Neuronal stem cell (in vitro differentiated cells): ENCODE measurements at regions not wholly inside any gene's neighbourhood (a gene's known extent, or its start where the extent isn't known, plus 50 kb on each side); places are given as distances from the start of the nearest gene placed in this dataset.
"Not testable (repeated sequence)": the region's sequence is repeated elsewhere in the genome, so short reads cannot be mapped to it uniquely, and the experiment has no call there.

ENCODE experiments used
- DNase-seq: peaks from one replicate; pipeline ENCODE4 v3.0.0-alpha.2; 2013; ENCODE audit warnings: low spot score
- H2AFZ ChIP-seq: one replicate; pipeline ENCODE4 v1.6.1; 2013; ENCODE audit warnings: mild to moderate bottlenecking, low read length, inconsistent platforms
- H2AK5ac ChIP-seq: 2 replicates; pipeline ENCODE4 v1.6.1; 2013; ENCODE audit warnings: low read depth, mild to moderate bottlenecking, inconsistent platforms, low read length, moderate library complexity, mixed read lengths
- H2BK120ac ChIP-seq: 2 replicates; pipeline ENCODE4 v1.6.1; 2013; ENCODE audit warnings: low read depth, mild to moderate bottlenecking, inconsistent platforms, low read length, moderate library complexity, mixed read lengths
- H2BK12ac ChIP-seq: one replicate; pipeline ENCODE4 v1.6.1; 2013; ENCODE audit warnings: low read length, inconsistent platforms
- H2BK15ac ChIP-seq: 2 replicates; pipeline ENCODE4 v1.6.1; 2013; ENCODE audit warnings: mild to moderate bottlenecking, low read length, inconsistent platforms, mixed read lengths
- H2BK5ac ChIP-seq: one replicate; pipeline ENCODE4 v1.6.1; 2013; ENCODE audit warnings: inconsistent platforms, mild to moderate bottlenecking, low read length, moderate library complexity
- H3K14ac ChIP-seq: one replicate; pipeline ENCODE4 v1.6.1; 2013; ENCODE audit warnings: low read length, inconsistent platforms
- H3K18ac ChIP-seq: 2 replicates; pipeline ENCODE4 v1.6.1; 2013; ENCODE audit warnings: low read length, inconsistent platforms
- H3K23ac ChIP-seq: 2 replicates; pipeline ENCODE4 v1.6.1; 2013; ENCODE audit warnings: low read depth, mild to moderate bottlenecking, mixed read lengths, low read length, inconsistent platforms; ENCODE audit not compliant: poor library complexity
- H3K27ac ChIP-seq: replicated peaks from 3 replicates; pipeline ENCODE4 v1.5.1; 2013; ENCODE audit warnings: low read length, inconsistent platforms
- H3K27me3 ChIP-seq, 3 experiments: 2 replicates each; pipeline ENCODE4 v1.6.1; 2013; ENCODE audit warnings: low read length in 3 of 3, mild to moderate bottlenecking in 2 of 3, inconsistent platforms in 1 of 3, low read depth in 1 of 3, mixed read lengths in 1 of 3, moderate library complexity in 1 of 3; ENCODE audit not compliant: control insufficient read depth in 3 of 3, insufficient read depth in 3 of 3
- H3K36me3 ChIP-seq, 2 donors: replicated peaks in 1 of 2; 2 replicates each; pipeline ENCODE4 v1.6.1; 2013; ENCODE audit warnings: low read length in 2 of 2; ENCODE audit not compliant: control insufficient read depth in 2 of 2, insufficient read depth in 2 of 2
- H3K4ac ChIP-seq: 2 replicates; pipeline ENCODE4 v1.6.1; 2013; ENCODE audit warnings: inconsistent platforms, mild to moderate bottlenecking, low read length, moderate library complexity
- H3K4me1 ChIP-seq, 2 donors: 1 replicate in 1 of 2; 2 replicates in 1 of 2; pipeline ENCODE4 v1.6.1; 2013; ENCODE audit warnings: low read length in 2 of 2, low read depth in 1 of 2; ENCODE audit not compliant: control insufficient read depth in 2 of 2, insufficient read depth in 1 of 2
- H3K4me2 ChIP-seq: one replicate; pipeline ENCODE4 v1.6.1; 2013; ENCODE audit warnings: mild to moderate bottlenecking, low read length, inconsistent platforms; ENCODE audit not compliant: insufficient read depth, poor library complexity, severe bottlenecking
- H3K4me3 ChIP-seq, 2 donors: 2 replicates each; pipeline ENCODE4 v1.5.1; 2013; ENCODE audit warnings: low read length in 2 of 2, mild to moderate bottlenecking in 2 of 2, inconsistent platforms in 1 of 2, moderate library complexity in 1 of 2
- H3K79me1 ChIP-seq: one replicate; pipeline ENCODE4 v1.6.1; 2013; ENCODE audit warnings: low read depth, mild to moderate bottlenecking, inconsistent platforms, low read length, moderate library complexity
- H3K9ac ChIP-seq: one replicate; pipeline ENCODE4 v1.6.1; 2013; ENCODE audit warnings: mild to moderate bottlenecking, low read depth, low read length, inconsistent platforms; ENCODE audit not compliant: poor library complexity
- H3K9me3 ChIP-seq, 2 donors: replicated peaks in 1 of 2; 2 replicates each; pipeline versions ENCODE3 to v1.6.1; 2013; ENCODE audit warnings: low read length in 2 of 2, mild to moderate bottlenecking in 2 of 2, inconsistent platforms in 1 of 2, low read depth in 1 of 2, mixed read lengths in 1 of 2, moderate library complexity in 1 of 2; ENCODE audit not compliant: control insufficient read depth in 2 of 2, insufficient read depth in 1 of 2
- H4K8ac ChIP-seq: one replicate; pipeline ENCODE4 v1.6.1; 2013; ENCODE audit warnings: low read depth, mild to moderate bottlenecking, inconsistent platforms, low read length, moderate library complexity
- H4K91ac ChIP-seq: one replicate; pipeline ENCODE4 v1.6.1; 2013; ENCODE audit warnings: low read length, low read depth, mild to moderate bottlenecking, inconsistent platforms; ENCODE audit not compliant: poor library complexity
- WGBS, 2 donors: extraction: QIAGEN DNeasy Blood & Tissue Kit; methylation state at CpG; one replicate each; pipeline ENCODE4 v1.1.7; 2013; ENCODE audit warnings: missing lambda C conversion rate in 2 of 2, mixed read lengths in 1 of 2; ENCODE audit not compliant: insufficient read length in 2 of 2, insufficient replicate concordance in 1 of 2; ENCODE audit errors: extremely low coverage in 2 of 2; 5-methylcytosine and 5-hydroxymethylcytosine counted together

GRCh38 chr7:114269714-114270113 is 144.9 kb upstream of the FOXP2 start:
- Histone ChIP-seq H3K4me2 (no peak overlapping the region), H3K36me3 (no peaks in the 10 kb centered on the region), H2BK120ac (no peak overlapping the region), H3K27me3 (no peaks in the 10 kb centered on the region), H4K8ac (no peak overlapping the region), H2AK5ac (no peak overlapping the region), H4K91ac (no peak overlapping the region), H3K4me3 (no peak overlapping the region), H2BK15ac (no peak overlapping the region), H3K14ac (no peak overlapping the region), H3K4ac (no peak overlapping the region), H3K23ac (no peak overlapping the region), H3K79me1 (no peaks in the 10 kb centered on the region), H3K9me3 (peaks cover 0 to 15% of the 10 kb centered on the region in 2 donors), H3K4me1 (no peaks in the 10 kb centered on the region), H2BK12ac (no peak overlapping the region), H3K9ac (no peak overlapping the region), H2BK5ac (no peak overlapping the region), H3K18ac (no peak overlapping the region), H3K27ac (no peak overlapping the region), H2AFZ (no peak overlapping the region)
- DNase-seq = no peak
- no CpG with 5 or more reads among the region's 1 CpG for WGBS, 2 donors

GRCh38 chr7:114267550-114267949 is 147.1 kb upstream of the FOXP2 start:
- WGBS, 2 donors = no CpG with 5 or more reads among the region's 3 CpGs
- H3K23ac ChIP-seq = not testable (repeated sequence)

GRCh38 chr7:114264023-114264422 is 150.6 kb upstream of the FOXP2 start:
- H2AK5ac ChIP-seq = no peak overlapping the region
- no peaks in the 10 kb centered on the region for H3K36me3 ChIP-seq
- H3K14ac ChIP-seq = no peak overlapping the region
- no peak overlapping the region for H3K27ac ChIP-seq
- H3K23ac ChIP-seq = no peak overlapping the region
- no peak overlapping the region for H2BK5ac ChIP-seq
- WGBS, 2 donors = no CpG with 5 or more reads among the region's 2 CpGs
- H2BK120ac ChIP-seq = no peak overlapping the region
- H3K4me2 ChIP-seq = no peak overlapping the region
- no peak overlapping the region for H2BK15ac ChIP-seq
- no peak overlapping the region for H3K4me3 ChIP-seq
- H3K18ac ChIP-seq = no peak overlapping the region
- no peak for DNase-seq
- H4K91ac ChIP-seq = no peak overlapping the region
- no peak overlapping the region for H3K9ac ChIP-seq
- H3K4me1 ChIP-seq = no peaks in the 10 kb centered on the region
- no peak overlapping the region for H2BK12ac ChIP-seq
- no peak overlapping the region for H2AFZ ChIP-seq
- H3K27me3 ChIP-seq = no peaks in the 10 kb centered on the region
- H3K9me3 ChIP-seq = peaks cover 0 to 5% of the 10 kb centered on the region in 2 donors
- H3K79me1 ChIP-seq = no peaks in the 10 kb centered on the region
- H3K4ac ChIP-seq = no peak overlapping the region
- no peak overlapping the region for H4K8ac ChIP-seq

More at GRCh38 chr7:114267550-114267949, 147.1 kb upstream of the FOXP2 start:
- H2BK120ac ChIP-seq, H2BK5ac ChIP-seq, H3K18ac ChIP-seq, H3K9ac ChIP-seq, H3K4me2 ChIP-seq, H3K36me3 ChIP-seq, H3K27me3 ChIP-seq, H2AK5ac ChIP-seq, H3K4me3 ChIP-seq, H2BK12ac ChIP-seq, H3K14ac ChIP-seq, H4K91ac ChIP-seq, H4K8ac ChIP-seq, H2BK15ac ChIP-seq, DNase-seq, H3K79me1 ChIP-seq, H3K4me1 ChIP-seq, H3K27ac ChIP-seq, H3K4ac ChIP-seq, H2AFZ ChIP-seq: not testable (repeated sequence)
- peaks cover 0 to 11% of the 10 kb centered on the region in 2 donors for H3K9me3 ChIP-seq

- H2BK5ac ChIP-seq = no peak overlapping the region
- H4K8ac ChIP-seq = no peak overlapping the region
- H3K4me2 ChIP-seq = no peak overlapping the region
- no peak overlapping the region for H4K91ac ChIP-seq
- peaks cover 0 to 5% of the 10 kb centered on the region in 2 donors for H3K9me3 ChIP-seq
- H3K27me3 ChIP-seq = no peaks in the 10 kb centered on the region
- H3K4me1 ChIP-seq = no peaks in the 10 kb centered on the region
- H3K9ac ChIP-seq = no peak overlapping the region
- no peak overlapping the region for H2BK120ac ChIP-seq
- H3K18ac ChIP-seq = no peak overlapping the region
- H3K4me3 ChIP-seq = no peak overlapping the region
- H2BK12ac ChIP-seq = no peak overlapping the region
- H3K14ac ChIP-seq = no peak overlapping the region
- no peaks in the 10 kb centered on the region for H3K36me3 ChIP-seq
- no peak overlapping the region for H3K23ac ChIP-seq
- no peak overlapping the region for H2BK15ac ChIP-seq
- no peak overlapping the region for H2AK5ac ChIP-seq
- DNase-seq = no peak
- WGBS, 2 donors = no CpG with 5 or more reads among the region's 3 CpGs
- no peaks in the 10 kb centered on the region for H3K79me1 ChIP-seq
- no peak overlapping the region for H3K4ac ChIP-seq
- no peak overlapping the region for H2AFZ ChIP-seq
- no peak overlapping the region for H3K27ac ChIP-seq
Measured at GRCh38 chr7:114263219-114263618, 151.4 kb upstream of the FOXP2 start.
